CD14-positive monocyte (primary cell): ENCODE measurements at regions not wholly inside any gene's neighbourhood (a gene's known extent, or its start where the extent isn't known, plus 50 kb on each side); places are given as distances from the start of the nearest gene placed in this dataset.

Experiments used
- DNase-seq, 3 donors: peaks; one replicate each; pipeline ENCODE4 v3.0.0-alpha.2; 2011 to 2022
- H2AFZ ChIP-seq: 2 replicates; pipeline ENCODE4 v1.6.0; 2012; ENCODE audit warnings: mild to moderate bottlenecking, low read depth, low read length, inconsistent platforms; ENCODE audit not compliant: insufficient read depth, poor library complexity, severe bottlenecking
- H3K27ac ChIP-seq, 2 donors: 1 replicate in 1 of 2; 2 replicates in 1 of 2; pipeline ENCODE4 v1.5.1; 2012 to 2013; ENCODE audit warnings: low read length in 2 of 2, control low read depth in 1 of 2, inconsistent platforms in 1 of 2, low read depth in 1 of 2, mild to moderate bottlenecking in 1 of 2
- H3K27me3 ChIP-seq, 2 donors: one replicate each; pipeline versions ENCODE4 v1.6.0 to v1.6.1; 2011 to 2013; ENCODE audit warnings: low read length in 2 of 2; ENCODE audit not compliant: control insufficient read depth in 2 of 2, insufficient read depth in 2 of 2
- H3K36me3 ChIP-seq, 2 donors: replicated peaks in 1 of 2; 1 replicate in 1 of 2; 2 replicates in 1 of 2; pipeline versions ENCODE4 v1.5.1 to v1.6.1; 2012 to 2013; ENCODE audit warnings: low read length in 2 of 2, control low read depth in 1 of 2, inconsistent platforms in 1 of 2, mild to moderate bottlenecking in 1 of 2; ENCODE audit not compliant: insufficient read depth in 2 of 2, control insufficient read depth in 1 of 2
- H3K4me1 ChIP-seq, 2 donors: 1 replicate in 1 of 2; 2 replicates in 1 of 2; pipeline versions ENCODE4 v1.5.1 to v1.6.1; 2012 to 2013; ENCODE audit warnings: low read length in 2 of 2, control low read depth in 1 of 2, inconsistent platforms in 1 of 2, mild to moderate bottlenecking in 1 of 2, moderate library complexity in 1 of 2; ENCODE audit not compliant: insufficient read depth in 2 of 2, control insufficient read depth in 1 of 2
- H3K4me2 ChIP-seq: replicated peaks from 2 replicates; pipeline ENCODE3; 2012; ENCODE audit warnings: low read length, moderate library complexity, mild to moderate bottlenecking; ENCODE audit not compliant: poor library complexity, severe bottlenecking; ENCODE audit errors: extremely low read depth
- H3K4me3 ChIP-seq, 3 experiments: fragments of 200-600 bp in 1 of 3; sonication (generic) in 1 of 3; replicated peaks in 1 of 3; 1 replicate in 2 of 3; 2 replicates in 1 of 3; pipeline ENCODE4 v1.5.1; 2011 to 2013; ENCODE audit warnings: low read length in 3 of 3, mild to moderate bottlenecking in 3 of 3, control low read depth in 2 of 3, low read depth in 2 of 3, inconsistent platforms in 1 of 3, moderate library complexity in 1 of 3
- H3K79me2 ChIP-seq: 2 replicates; pipeline ENCODE4 v1.6.0; 2012; ENCODE audit warnings: mild to moderate bottlenecking, control low read depth, inconsistent platforms, low read length, moderate library complexity; ENCODE audit not compliant: insufficient read depth
- H3K9ac ChIP-seq: 2 replicates; pipeline ENCODE4 v1.6.0; 2017; ENCODE audit warnings: low read length, mild to moderate bottlenecking; ENCODE audit not compliant: insufficient read depth, poor library complexity, severe bottlenecking
- H3K9me3 ChIP-seq, 2 donors: replicated peaks in 1 of 2; 1 replicate in 1 of 2; 2 replicates in 1 of 2; pipeline versions ENCODE4 v1.5.1 to v1.6.1; 2012 to 2013; ENCODE audit warnings: low read length in 2 of 2, control low read depth in 1 of 2; ENCODE audit not compliant: control insufficient read depth in 1 of 2, insufficient read depth in 1 of 2
- H4K20me1 ChIP-seq: 2 replicates; pipeline ENCODE4 v1.6.0; 2012; ENCODE audit warnings: mild to moderate bottlenecking, low read length, control low read depth, moderate library complexity; ENCODE audit not compliant: insufficient read depth
- H3K27ac Mint-ChIP-seq, 7 donors: one replicate each; pipeline ENCODE4 v1.8.0; 2020; ENCODE audit warnings: mild to moderate bottlenecking in 7 of 7, mixed read lengths in 7 of 7, moderate library complexity in 6 of 7, inconsistent platforms in 2 of 7
- H3K27me3 Mint-ChIP-seq, 3 donors: one replicate each; pipeline ENCODE4 v1.8.0; 2021 to 2022; ENCODE audit warnings: low read depth in 3 of 3, mild to moderate bottlenecking in 3 of 3, mixed read lengths in 3 of 3, moderate library complexity in 3 of 3, inconsistent platforms in 1 of 3
- H3K36me3 Mint-ChIP-seq, 2 donors: one replicate each; pipeline ENCODE4 v1.8.0; 2020; ENCODE audit warnings: mixed read lengths in 2 of 2, inconsistent platforms in 1 of 2, mild to moderate bottlenecking in 1 of 2
- H3K4me1 Mint-ChIP-seq: one replicate; pipeline ENCODE4 v1.8.0; 2020; ENCODE audit warnings: mild to moderate bottlenecking, mixed read lengths
- H3K4me3 Mint-ChIP-seq, 2 donors: one replicate each; pipeline ENCODE4 v1.8.0; 2020; ENCODE audit warnings: mild to moderate bottlenecking in 2 of 2, mixed read lengths in 2 of 2, moderate library complexity in 1 of 2
- H3K9me3 Mint-ChIP-seq, 7 donors: one replicate each; pipeline ENCODE4 v1.8.0; 2020 to 2022; ENCODE audit warnings: mixed read lengths in 7 of 7, mild to moderate bottlenecking in 6 of 7, moderate library complexity in 6 of 7, inconsistent platforms in 2 of 7
- WGBS: methylation state at CpG from one replicate; pipeline ENCODE4 v1.1.5; 2013; ENCODE audit warnings: missing lambda C conversion rate; ENCODE audit not compliant: insufficient coverage; 5-methylcytosine and 5-hydroxymethylcytosine counted together
- intact Hi-C, 2 donors: fragments of 100-400 bp; cut with micrococcal nuclease; formaldehyde crosslinking; loops; one replicate each; pipeline versions ENCODE4 v1.15.0 to v1.15.1; 2023
- TF ChIP-seq, protein P1 (sequence below): fragments of 200-600 bp; IDR thresholded peaks from one replicate; pipeline ENCODE4 v1.8.0; 2022; ENCODE audit warnings: antibody characterized with exemption, mild to moderate bottlenecking

DNA sequence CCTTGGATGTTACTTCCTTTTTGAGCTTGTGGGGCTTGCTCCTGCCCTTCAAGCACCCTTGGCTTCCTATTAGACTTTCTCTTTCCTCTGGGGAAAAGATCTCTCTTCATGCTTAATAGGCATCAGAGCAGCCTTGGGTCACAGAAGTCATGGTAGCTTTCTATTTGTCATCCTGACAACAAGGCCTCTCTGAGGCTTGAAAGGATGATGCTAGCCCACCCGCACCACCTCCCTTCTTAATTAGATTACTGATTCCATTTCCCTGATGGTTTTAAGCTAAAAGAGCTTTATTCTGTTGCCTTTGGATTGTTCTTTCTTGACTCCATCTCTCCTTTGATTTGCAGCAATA lies 435.5 kb upstream of the TPM1 start:
- H3K27me3 Mint-ChIP-seq = peaks cover 2 to 5% (median 5%) of the 10 kb centered on the region in 3 donors
- H3K27me3 ChIP-seq = no peaks in the 10 kb centered on the region
- no peaks in the 10 kb centered on the region for H3K79me2 ChIP-seq
- H3K9ac ChIP-seq = no peak overlapping the region
- H3K4me3 Mint-ChIP-seq = no peak overlapping the region
- H3K4me1 ChIP-seq = no peaks in the 10 kb centered on the region
- no peak overlapping the region for H3K27ac ChIP-seq
- no peak overlapping the region for H3K4me3 ChIP-seq
- no CpG with 5 or more reads among the region's 1 CpG for WGBS
- H3K9me3 Mint-ChIP-seq = peaks cover 0 to 3% (median 0%) of the 10 kb centered on the region in 7 donors
- intact Hi-C loops = no loop called here
- no peaks in the 10 kb centered on the region for H3K9me3 ChIP-seq
- DNase-seq = no peak
- TF ChIP-seq, protein P1, sequence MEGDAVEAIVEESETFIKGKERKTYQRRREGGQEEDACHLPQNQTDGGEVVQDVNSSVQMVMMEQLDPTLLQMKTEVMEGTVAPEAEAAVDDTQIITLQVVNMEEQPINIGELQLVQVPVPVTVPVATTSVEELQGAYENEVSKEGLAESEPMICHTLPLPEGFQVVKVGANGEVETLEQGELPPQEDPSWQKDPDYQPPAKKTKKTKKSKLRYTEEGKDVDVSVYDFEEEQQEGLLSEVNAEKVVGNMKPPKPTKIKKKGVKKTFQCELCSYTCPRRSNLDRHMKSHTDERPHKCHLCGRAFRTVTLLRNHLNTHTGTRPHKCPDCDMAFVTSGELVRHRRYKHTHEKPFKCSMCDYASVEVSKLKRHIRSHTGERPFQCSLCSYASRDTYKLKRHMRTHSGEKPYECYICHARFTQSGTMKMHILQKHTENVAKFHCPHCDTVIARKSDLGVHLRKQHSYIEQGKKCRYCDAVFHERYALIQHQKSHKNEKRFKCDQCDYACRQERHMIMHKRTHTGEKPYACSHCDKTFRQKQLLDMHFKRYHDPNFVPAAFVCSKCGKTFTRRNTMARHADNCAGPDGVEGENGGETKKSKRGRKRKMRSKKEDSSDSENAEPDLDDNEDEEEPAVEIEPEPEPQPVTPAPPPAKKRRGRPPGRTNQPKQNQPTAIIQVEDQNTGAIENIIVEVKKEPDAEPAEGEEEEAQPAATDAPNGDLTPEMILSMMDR = no peak
- H4K20me1 ChIP-seq = no peaks in the 10 kb centered on the region
- H3K4me1 Mint-ChIP-seq = no peaks in the 10 kb centered on the region
- no peak overlapping the region for H3K4me2 ChIP-seq
- no peak overlapping the region for H2AFZ ChIP-seq
- H3K27ac Mint-ChIP-seq = no peak overlapping the region
- H3K36me3 Mint-ChIP-seq = no peaks in the 10 kb centered on the region
- no peaks in the 10 kb centered on the region for H3K36me3 ChIP-seq

DNA sequence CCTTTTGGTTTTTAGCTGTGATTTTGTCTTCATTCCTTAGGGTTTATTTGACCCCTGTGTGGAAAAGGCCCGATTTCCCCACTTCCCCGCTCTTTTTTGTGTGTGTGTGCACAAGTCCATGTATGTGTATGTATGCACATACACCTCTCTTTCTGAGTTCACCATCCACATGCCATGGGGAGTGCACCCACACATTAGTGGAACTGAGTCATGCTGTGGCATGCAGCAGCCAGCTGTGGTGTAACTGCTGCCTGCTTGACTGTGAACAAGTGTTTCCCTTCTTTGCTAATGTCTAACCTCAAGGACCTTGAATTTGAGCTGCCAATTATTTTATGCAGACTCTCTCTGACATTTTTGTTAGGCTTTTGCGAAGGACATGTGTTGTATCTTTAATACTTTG lies 434.9 kb upstream of the TPM1 start:
- H3K36me3 ChIP-seq = no peaks in the 10 kb centered on the region
- Mint-ChIP-seq H3K36me3 (no peaks in the 10 kb centered on the region), H3K4me3 (no peak overlapping the region), H3K27me3 (peaks cover 2 to 5% (median 5%) of the 10 kb centered on the region in 3 donors), H3K9me3 (peaks cover 0 to 3% (median 0%) of the 10 kb centered on the region in 7 donors), H3K4me1 (no peaks in the 10 kb centered on the region), H3K27ac (no peak overlapping the region)
- DNase-seq = no peak
- H3K27me3 ChIP-seq = no peaks in the 10 kb centered on the region
- no peak overlapping the region for H2AFZ ChIP-seq
- TF ChIP-seq, protein P1 = no peak
- H3K4me3 ChIP-seq = no peak overlapping the region
- intact Hi-C loops = no loop called here
- no peaks in the 10 kb centered on the region for H3K79me2 ChIP-seq
- H3K9me3 ChIP-seq = no peaks in the 10 kb centered on the region
- no peaks in the 10 kb centered on the region for H3K4me1 ChIP-seq
- no peak overlapping the region for H3K4me2 ChIP-seq
- no CpG with 5 or more reads among the region's 3 CpGs for WGBS
- H3K27ac ChIP-seq = no peak overlapping the region
- no peaks in the 10 kb centered on the region for H4K20me1 ChIP-seq
- H3K9ac ChIP-seq = no peak overlapping the region
